HL-60 (cell line): ENCODE measurements at regions not wholly inside any gene's neighbourhood (a gene's known extent, or its start where the extent isn't known, plus 50 kb on each side); places are given as distances from the start of the nearest gene placed in this dataset.

Experiments
- DNase-seq, 2 experiments: peaks; one replicate each; pipeline ENCODE4 v3.0.0-alpha.2; 2010 to 2020; ENCODE audit warnings: low read depth in 1 of 2, low spot score in 1 of 2
- H3K27ac ChIP-seq: fragments of 250-450 bp; sonication (Bioruptor Pico); replicated peaks from 2 replicates; pipeline ENCODE4 v1.5.1; 2020; ENCODE audit warnings: mild to moderate bottlenecking, moderate library complexity
- H3K27me3 ChIP-seq: fragments of 250-450 bp; sonication (Bioruptor Pico); 2 replicates; pipeline ENCODE4 v1.5.1; 2021; ENCODE audit warnings: mild to moderate bottlenecking, moderate library complexity; ENCODE audit not compliant: insufficient read depth, poor library complexity, severe bottlenecking
- H3K4me3 ChIP-seq: replicated peaks from 2 replicates; pipeline ENCODE4 v1.5.1; 2011; ENCODE audit warnings: mild to moderate bottlenecking, control low read depth, low read length; ENCODE audit not compliant: insufficient read depth
- CTCF ChIP-seq: IDR thresholded peaks from one replicate; pipeline ENCODE4 v1.5.1; 2011; ENCODE audit warnings: low read length, control low read depth, inconsistent platforms; ENCODE audit not compliant: insufficient read depth
- GABPA ChIP-seq: IDR thresholded peaks from 2 replicates; pipeline ENCODE4 v1.6.1; 2012; ENCODE audit warnings: low read depth
- POLR2AphosphoS5 ChIP-seq: IDR thresholded peaks from 2 replicates; pipeline ENCODE4 v1.6.1; 2012; ENCODE audit warnings: low read depth
- REST ChIP-seq: IDR thresholded peaks from 2 replicates; pipeline ENCODE4 v1.6.1; 2012; ENCODE audit warnings: low read depth; ENCODE audit not compliant: insufficient replicate concordance
- SPI1 ChIP-seq: IDR thresholded peaks from 2 replicates; pipeline ENCODE4 v1.6.1; 2012; ENCODE audit warnings: low read depth, mild to moderate bottlenecking, borderline replicate concordance

GRCh38 chr13:107641574-107641973, 573.8 kb downstream of the LIG4 start:
- no peak for DNase-seq
- Histone ChIP-seq H3K27me3 (no peaks in the 10 kb centered on the region), H3K27ac (no peak overlapping the region), H3K4me3 (no peak overlapping the region)
- TF ChIP-seq GABPA (no peak), SPI1 (no peak), POLR2AphosphoS5 (no peak), REST (no peak), CTCF (no peak)

GRCh38 chr13:107625648-107626047, 589.7 kb downstream of the LIG4 start:
- DNase-seq: no peak
- Histone ChIP-seq H3K27me3 (no peaks in the 10 kb centered on the region), H3K4me3 (no peak overlapping the region), H3K27ac (no peak overlapping the region)
- TF ChIP-seq GABPA: no peak

- DNase-seq: no peak
Observed at GRCh38 chr13:107617527-107617926, 597.8 kb downstream of the LIG4 start.

More at GRCh38 chr13:107617527-107617926, 597.8 kb downstream of the LIG4 start:
- Histone ChIP-seq H3K27ac (no peak overlapping the region), H3K27me3 (no peaks in the 10 kb centered on the region), H3K4me3 (no peak overlapping the region)
- TF ChIP-seq GABPA (no peak), SPI1 (no peak), REST (no peak), POLR2AphosphoS5 (no peak), CTCF (no peak)
